Upper lobe of right lung (tissue), 1 donor: ENCODE measurements at regions not wholly inside any gene's neighbourhood (a gene's known extent, or its start where the extent isn't known, plus 50 kb on each side); places are given as distances from the start of the nearest gene placed in this dataset.

Source experiments
- ATAC-seq: fragments of 200-7000 bp; cut with Tn5 transposase; one replicate; pipeline ENCODE4 v1.9.1; 2020; ENCODE audit warnings: mild to moderate bottlenecking, moderate library complexity
- DNase-seq: peaks from one replicate; pipeline ENCODE4 v3.0.0-alpha.2; 2020
- H3K27ac ChIP-seq: fragments of 200-600 bp; one replicate; pipeline ENCODE4 v1.8.0; 2022
- H3K27me3 ChIP-seq: fragments of 200-600 bp; one replicate; pipeline ENCODE4 v1.8.0; 2022; ENCODE audit warnings: mild to moderate bottlenecking
- H3K36me3 ChIP-seq: fragments of 200-600 bp; one replicate; pipeline ENCODE4 v1.8.0; 2022
- H3K4me1 ChIP-seq: fragments of 200-600 bp; one replicate; pipeline ENCODE4 v1.8.0; 2022
- H3K4me3 ChIP-seq: fragments of 200-600 bp; one replicate; pipeline ENCODE4 v1.8.0; 2022; ENCODE audit warnings: mild to moderate bottlenecking
- H3K9me3 ChIP-seq: fragments of 200-600 bp; one replicate; pipeline ENCODE4 v1.8.0; 2022
- intact Hi-C: fragments of 100-400 bp; cut with DNase I; formaldehyde crosslinking; loops from one replicate; pipeline ENCODE4 v1.11.0; 2022
- TF ChIP-seq, protein P1 (sequence below): fragments of 200-600 bp; IDR thresholded peaks from one replicate; pipeline ENCODE4 v1.8.0; 2022; ENCODE audit warnings: antibody characterized with exemption
- donor health status: DM: no; HTN: yes; CAD: no; lungs with severe emphysema.

DNA sequence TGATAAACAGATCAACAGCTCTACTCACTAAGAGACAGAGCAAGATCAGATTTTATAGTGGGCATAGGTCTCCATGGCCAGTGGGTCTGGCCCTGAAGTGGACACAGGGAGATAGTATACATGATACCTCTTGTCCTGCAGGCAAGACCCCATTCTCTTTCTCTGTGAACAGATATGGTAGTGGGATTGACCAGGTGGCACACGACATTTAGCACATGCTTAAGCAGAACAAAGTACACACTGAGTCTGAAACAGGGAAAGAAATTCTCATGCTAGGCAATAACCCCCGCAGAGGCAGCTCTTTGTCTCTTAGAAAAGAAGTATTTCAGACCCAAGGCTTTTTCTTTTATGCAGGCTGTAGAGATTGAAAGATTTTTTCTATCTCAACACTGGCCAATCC is 1331.2 kb downstream of the FSCB start:
- TF ChIP-seq, protein P1, sequence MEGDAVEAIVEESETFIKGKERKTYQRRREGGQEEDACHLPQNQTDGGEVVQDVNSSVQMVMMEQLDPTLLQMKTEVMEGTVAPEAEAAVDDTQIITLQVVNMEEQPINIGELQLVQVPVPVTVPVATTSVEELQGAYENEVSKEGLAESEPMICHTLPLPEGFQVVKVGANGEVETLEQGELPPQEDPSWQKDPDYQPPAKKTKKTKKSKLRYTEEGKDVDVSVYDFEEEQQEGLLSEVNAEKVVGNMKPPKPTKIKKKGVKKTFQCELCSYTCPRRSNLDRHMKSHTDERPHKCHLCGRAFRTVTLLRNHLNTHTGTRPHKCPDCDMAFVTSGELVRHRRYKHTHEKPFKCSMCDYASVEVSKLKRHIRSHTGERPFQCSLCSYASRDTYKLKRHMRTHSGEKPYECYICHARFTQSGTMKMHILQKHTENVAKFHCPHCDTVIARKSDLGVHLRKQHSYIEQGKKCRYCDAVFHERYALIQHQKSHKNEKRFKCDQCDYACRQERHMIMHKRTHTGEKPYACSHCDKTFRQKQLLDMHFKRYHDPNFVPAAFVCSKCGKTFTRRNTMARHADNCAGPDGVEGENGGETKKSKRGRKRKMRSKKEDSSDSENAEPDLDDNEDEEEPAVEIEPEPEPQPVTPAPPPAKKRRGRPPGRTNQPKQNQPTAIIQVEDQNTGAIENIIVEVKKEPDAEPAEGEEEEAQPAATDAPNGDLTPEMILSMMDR = no peak
- intact Hi-C loops = no loop called here
- no peak for ATAC-seq

GRCh38 chr14:43172899-43173548 is 1334.1 kb downstream of the FSCB start:
- no peaks in the 10 kb centered on the region for H3K9me3 ChIP-seq
- ATAC-seq (no peak), DNase-seq (no peak)
- intact Hi-C loops = no loop called here
- no peaks in the 10 kb centered on the region for H3K36me3 ChIP-seq
- H3K27ac ChIP-seq = no peak overlapping the region
- TF ChIP-seq, protein P1 = no peak
- no peak overlapping the region for H3K4me3 ChIP-seq
- no peaks in the 10 kb centered on the region for H3K4me1 ChIP-seq
- no peaks in the 10 kb centered on the region for H3K27me3 ChIP-seq

More for the DNA sequence above, 1331.2 kb downstream of the FSCB start:
- no peak for DNase-seq
- no peak overlapping the region for H3K27ac ChIP-seq
- H3K27me3 ChIP-seq = no peaks in the 10 kb centered on the region
- H3K4me3 ChIP-seq = no peak overlapping the region
- H3K9me3 ChIP-seq = no peaks in the 10 kb centered on the region
- H3K36me3 ChIP-seq = no peaks in the 10 kb centered on the region
- no peaks in the 10 kb centered on the region for H3K4me1 ChIP-seq

- DNase-seq (no peak), ATAC-seq (no peak)
- Histone ChIP-seq H3K9me3 (no peaks in the 10 kb centered on the region), H3K4me1 (no peaks in the 10 kb centered on the region), H3K27me3 (no peaks in the 10 kb centered on the region), H3K36me3 (no peaks in the 10 kb centered on the region), H3K4me3 (no peak overlapping the region), H3K27ac (no peak overlapping the region)
- TF ChIP-seq, protein P1 = no peak
- intact Hi-C loops = no loop called here
Observed at GRCh38 chr14:43169722-43170121, 1337.4 kb downstream of the FSCB start.

GRCh38 chr14:43168371-43168925 is 1338.6 kb downstream of the FSCB start:
- TF ChIP-seq, protein P1 = no peak

GRCh38 chr14:43166163-43166562 is 1340.9 kb downstream of the FSCB start:
- intact Hi-C loops = no loop called here
- no peak for ATAC-seq
- no peaks in the 10 kb centered on the region for H3K4me1 ChIP-seq
- H3K36me3 ChIP-seq = no peaks in the 10 kb centered on the region
- H3K4me3 ChIP-seq = no peak overlapping the region
- H3K9me3 ChIP-seq = no peaks in the 10 kb centered on the region
- no peaks in the 10 kb centered on the region for H3K27me3 ChIP-seq
- H3K27ac ChIP-seq = no peak overlapping the region
- no peak for DNase-seq
- TF ChIP-seq, protein P1 = no peak

More at GRCh38 chr14:43168371-43168925, 1338.6 kb downstream of the FSCB start:
- Histone ChIP-seq H3K4me1 (no peaks in the 10 kb centered on the region), H3K36me3 (no peaks in the 10 kb centered on the region), H3K27me3 (no peaks in the 10 kb centered on the region), H3K4me3 (no peak overlapping the region), H3K27ac (no peak overlapping the region), H3K9me3 (no peaks in the 10 kb centered on the region)
- DNase-seq (no peak), ATAC-seq (no peak)
- intact Hi-C loops = no loop called here
